ENCODE measurements at regions not wholly inside any gene's neighbourhood (a gene's known extent, or its start where the extent isn't known, plus 50 kb on each side); places are given as distances from the start of the nearest gene placed in this dataset.

- TF ChIP-seq, protein P1, sequence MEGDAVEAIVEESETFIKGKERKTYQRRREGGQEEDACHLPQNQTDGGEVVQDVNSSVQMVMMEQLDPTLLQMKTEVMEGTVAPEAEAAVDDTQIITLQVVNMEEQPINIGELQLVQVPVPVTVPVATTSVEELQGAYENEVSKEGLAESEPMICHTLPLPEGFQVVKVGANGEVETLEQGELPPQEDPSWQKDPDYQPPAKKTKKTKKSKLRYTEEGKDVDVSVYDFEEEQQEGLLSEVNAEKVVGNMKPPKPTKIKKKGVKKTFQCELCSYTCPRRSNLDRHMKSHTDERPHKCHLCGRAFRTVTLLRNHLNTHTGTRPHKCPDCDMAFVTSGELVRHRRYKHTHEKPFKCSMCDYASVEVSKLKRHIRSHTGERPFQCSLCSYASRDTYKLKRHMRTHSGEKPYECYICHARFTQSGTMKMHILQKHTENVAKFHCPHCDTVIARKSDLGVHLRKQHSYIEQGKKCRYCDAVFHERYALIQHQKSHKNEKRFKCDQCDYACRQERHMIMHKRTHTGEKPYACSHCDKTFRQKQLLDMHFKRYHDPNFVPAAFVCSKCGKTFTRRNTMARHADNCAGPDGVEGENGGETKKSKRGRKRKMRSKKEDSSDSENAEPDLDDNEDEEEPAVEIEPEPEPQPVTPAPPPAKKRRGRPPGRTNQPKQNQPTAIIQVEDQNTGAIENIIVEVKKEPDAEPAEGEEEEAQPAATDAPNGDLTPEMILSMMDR (IDR thresholded peaks at IDR 0.05; ENCODE audit: unreplicated experiment), result no peak
- H3K36me3 Mint-ChIP-seq (ENCODE audit: insufficient read depth), result peaks cover 25% of the 10 kb centered on the region
- H3K27me3 Mint-ChIP-seq, result no peaks in the 10 kb centered on the region
- DNase-seq (ENCODE audit: low spot score, unreplicated experiment), result no peak
- H3K27ac Mint-ChIP-seq, result no peak overlapping the region
- H3K9me3 Mint-ChIP-seq (ENCODE audit: low read depth), result no peaks in the 10 kb centered on the region
- H3K4me3 Mint-ChIP-seq (ENCODE audit: low read depth), result no peak overlapping the region
- peaks cover 4% of the 10 kb centered on the region for H3K4me1 Mint-ChIP-seq (ENCODE audit: low read depth)
Observed at GRCh38 chr16:27724482-27725235, 174.7 kb downstream of the KATNIP start.

DNA sequence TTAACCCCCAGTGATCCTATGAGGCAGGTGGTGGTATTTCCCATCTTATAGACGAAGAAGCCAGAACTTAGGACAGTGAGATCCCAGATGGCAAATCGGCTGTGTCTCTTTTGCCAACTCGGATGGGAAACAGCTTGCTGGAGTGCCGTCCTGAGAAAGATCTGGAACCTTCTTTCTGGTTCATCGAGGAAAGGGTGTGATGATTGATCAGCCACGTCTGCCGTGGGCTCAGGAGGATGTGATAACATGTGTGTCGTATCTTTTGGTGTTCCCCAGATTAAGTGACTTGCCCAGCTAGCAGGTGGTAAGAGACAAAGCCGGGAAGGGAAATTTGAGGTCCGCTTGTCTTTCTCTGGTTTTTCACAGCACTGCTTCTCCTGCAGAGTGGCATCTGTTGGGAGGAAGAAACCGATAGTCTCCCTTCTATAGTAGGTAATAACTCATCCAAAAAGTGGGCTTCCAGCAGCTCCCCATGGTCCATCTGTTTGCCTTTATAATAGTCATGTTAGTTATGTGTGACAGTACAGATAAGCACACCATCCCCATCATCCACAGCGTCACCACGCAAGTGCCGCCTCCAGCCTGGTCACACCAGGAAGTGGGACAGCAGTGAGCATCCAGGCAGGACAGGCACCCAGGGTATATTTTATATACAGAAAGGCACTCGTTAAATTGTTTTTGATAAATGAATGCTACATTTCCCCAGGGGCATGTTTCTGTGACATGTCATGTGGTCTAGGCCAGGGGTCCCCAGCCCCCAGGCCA is 175.5 kb downstream of the KATNIP start:
- Mint-ChIP-seq H3K27me3 (no peaks in the 10 kb centered on the region), H3K4me3 (ENCODE audit: low read depth) (no peak overlapping the region), H3K27ac (no peak overlapping the region), H3K4me1 (ENCODE audit: low read depth) (peaks cover 2% of the 10 kb centered on the region), H3K36me3 (ENCODE audit: insufficient read depth) (peaks cover 26% of the 10 kb centered on the region), H3K9me3 (ENCODE audit: low read depth) (no peaks in the 10 kb centered on the region)
- TF ChIP-seq, protein P1 (IDR thresholded peaks at IDR 0.05; ENCODE audit: unreplicated experiment), result no peak
- no peak for DNase-seq (ENCODE audit: low spot score, unreplicated experiment)

- Mint-ChIP-seq H3K9me3 (ENCODE audit: low read depth) (no peaks in the 10 kb centered on the region), H3K4me3 (ENCODE audit: low read depth) (no peak overlapping the region), H3K27me3 (no peaks in the 10 kb centered on the region), H3K4me1 (ENCODE audit: low read depth) (no peaks in the 10 kb centered on the region), H3K36me3 (ENCODE audit: insufficient read depth) (peaks cover 24% of the 10 kb centered on the region), H3K27ac (no peak overlapping the region)
- TF ChIP-seq, protein P1 (IDR thresholded peaks at IDR 0.05; ENCODE audit: unreplicated experiment), result no peak
- DNase-seq (ENCODE audit: low spot score, unreplicated experiment), result no peak
Observed at GRCh38 chr16:27726621-27727261, 176.8 kb downstream of the KATNIP start.

- Mint-ChIP-seq H3K27ac (no peak overlapping the region), H3K27me3 (no peaks in the 10 kb centered on the region), H3K4me3 (ENCODE audit: low read depth) (no peak overlapping the region), H3K4me1 (ENCODE audit: low read depth) (no peaks in the 10 kb centered on the region), H3K36me3 (ENCODE audit: insufficient read depth) (peaks cover 23% of the 10 kb centered on the region), H3K9me3 (ENCODE audit: low read depth) (no peaks in the 10 kb centered on the region)
- DNase-seq (ENCODE audit: low spot score, unreplicated experiment), result no peak
- TF ChIP-seq, protein P1 (IDR thresholded peaks at IDR 0.05; ENCODE audit: unreplicated experiment), result no peak
Observed at GRCh38 chr16:27727941-27728340, 178.0 kb downstream of the KATNIP start.

DNA sequence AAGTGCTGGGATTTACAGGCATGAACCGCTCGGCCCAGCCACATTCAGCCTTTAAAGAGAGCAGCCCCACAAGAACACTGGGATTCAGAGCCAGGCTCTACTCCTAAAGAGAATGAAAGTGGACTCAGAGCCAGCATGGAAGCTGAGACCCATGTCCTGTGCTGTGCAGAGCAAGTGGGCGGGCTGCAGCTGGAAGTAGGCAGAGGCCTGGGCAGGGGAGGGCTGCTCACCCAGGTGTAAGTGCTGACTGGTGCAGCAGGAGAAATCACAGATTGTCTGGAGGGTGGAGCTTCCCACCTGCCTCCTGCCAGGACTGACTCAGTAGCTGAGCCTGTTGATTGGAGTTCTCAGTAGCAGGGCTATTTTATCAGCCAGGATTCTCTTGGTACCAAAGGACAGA is 178.7 kb downstream of the KATNIP start:
- no peaks in the 10 kb centered on the region for H3K9me3 Mint-ChIP-seq (ENCODE audit: low read depth)
- H3K4me1 Mint-ChIP-seq (ENCODE audit: low read depth), result no peaks in the 10 kb centered on the region
- no peak overlapping the region for H3K27ac Mint-ChIP-seq
- H3K27me3 Mint-ChIP-seq, result no peaks in the 10 kb centered on the region
- peaks cover 20% of the 10 kb centered on the region for H3K36me3 Mint-ChIP-seq (ENCODE audit: insufficient read depth)
- TF ChIP-seq, protein P1 (IDR thresholded peaks at IDR 0.05; ENCODE audit: unreplicated experiment), result no peak
- H3K4me3 Mint-ChIP-seq (ENCODE audit: low read depth), result no peak overlapping the region
- DNase-seq (ENCODE audit: low spot score, unreplicated experiment), result no peak

Measured in progenitor cell of endocrine pancreas (in vitro differentiated cells).